Thyroid gland (tissue), 4 donors: ENCODE measurements at regions not wholly inside any gene's neighbourhood (a gene's known extent, or its start where the extent isn't known, plus 50 kb on each side); places are given as distances from the start of the nearest gene placed in this dataset.

ENCODE experiments used
- DNase-seq, 2 donors: peaks; one replicate each; pipeline ENCODE4 v3.0.0-alpha.2; 2019
- H3K27ac ChIP-seq, 3 donors: fragments of 200-600 bp; sonication (generic); 1 replicate in 2 of 3; 2 replicates in 1 of 3; pipeline ENCODE4 v1.5.1; 2016 to 2019; ENCODE audit warnings: mild to moderate bottlenecking in 1 of 3, moderate library complexity in 1 of 3
- H3K27me3 ChIP-seq: fragments of 200-600 bp; sonication (generic); one replicate; pipeline ENCODE4 v1.5.1; 2019
- H3K36me3 ChIP-seq, 2 donors: fragments of 200-600 bp; sonication (generic); one replicate each; pipeline ENCODE4 v1.5.1; 2016 to 2019
- H3K4me1 ChIP-seq, 2 donors: fragments of 200-600 bp; sonication (generic); one replicate each; pipeline ENCODE4 v1.5.1; 2017 to 2019
- H3K4me3 ChIP-seq, 3 donors: fragments of 200-600 bp; sonication (generic); replicated peaks in 1 of 3; 1 replicate in 2 of 3; 2 replicates in 1 of 3; pipeline ENCODE4 v1.5.1; 2016; ENCODE audit warnings: mild to moderate bottlenecking in 1 of 3
- H3K9me3 ChIP-seq: fragments of 200-600 bp; sonication (generic); one replicate; pipeline ENCODE4 v1.5.1; 2017
- CTCF ChIP-seq, 6 experiments: fragments of 200-600 bp in 3 of 6; fragments of 450-650 bp in 3 of 6; sonication (generic) in 3 of 6; IDR thresholded peaks; one replicate each; pipeline ENCODE4 v1.5.1; 2016 to 2019; ENCODE audit warnings: antibody characterized with exemption in 6 of 6, mild to moderate bottlenecking in 2 of 6, inconsistent platforms in 1 of 6, moderate library complexity in 1 of 6
- POLR2A ChIP-seq, 2 donors: fragments of 450-650 bp; IDR thresholded peaks; one replicate each; pipeline ENCODE4 v1.6.1; 2017; ENCODE audit warnings: antibody characterized with exemption in 2 of 2, mild to moderate bottlenecking in 2 of 2, moderate library complexity in 1 of 2
- WGBS, 2 donors: methylation state at CpG; one replicate each; pipeline ENCODE4 v1.1.5; 2017; 5-methylcytosine and 5-hydroxymethylcytosine counted together
- intact Hi-C: fragments of 100-400 bp; cut with DNase I; formaldehyde crosslinking; loops from one replicate; pipeline ENCODE4 v1.15.1; 2023

GRCh38 chr3:182399978-182400737 lies 393.1 kb upstream of the ATP11B start:
- H3K4me3 ChIP-seq: no peak overlapping the region
- no peaks in the 10 kb centered on the region for H3K27me3 ChIP-seq
- TF ChIP-seq POLR2A (IDR thresholded peaks at IDR 0.05): no peak
- no peak for TF ChIP-seq CTCF (IDR thresholded peaks at IDR 0.05)
- no peaks in the 10 kb centered on the region for H3K4me1 ChIP-seq
- no peaks in the 10 kb centered on the region for H3K36me3 ChIP-seq
- H3K9me3 ChIP-seq: no peaks in the 10 kb centered on the region
- 68 to 71% methylated on average over 11 of the region's 11 CpGs for WGBS, 2 donors
- no peak overlapping the region for H3K27ac ChIP-seq
- intact Hi-C loops: no loop called here
- DNase-seq: no peak

GRCh38 chr3:182400838-182401237 lies 392.5 kb upstream of the ATP11B start:
- Histone ChIP-seq H3K27ac (no peak overlapping the region), H3K27me3 (no peaks in the 10 kb centered on the region), H3K4me1 (no peaks in the 10 kb centered on the region), H3K4me3 (no peak overlapping the region), H3K9me3 (no peaks in the 10 kb centered on the region), H3K36me3 (no peaks in the 10 kb centered on the region)
- intact Hi-C loops: no loop called here
- TF ChIP-seq POLR2A (IDR thresholded peaks at IDR 0.05): no peak
- no peak for TF ChIP-seq CTCF (IDR thresholded peaks at IDR 0.05)
- 69 to 71% methylated on average over 2 of the region's 2 CpGs for WGBS, 2 donors
- no peak for DNase-seq

GRCh38 chr3:182404031-182404430 lies 389.3 kb upstream of the ATP11B start:
- WGBS, 2 donors: 86 to 88% methylated on average over 2 of the region's 2 CpGs
- no peak for TF ChIP-seq POLR2A (IDR thresholded peaks at IDR 0.05)
- no peak for TF ChIP-seq CTCF (IDR thresholded peaks at IDR 0.05)
- Histone ChIP-seq H3K36me3 (no peaks in the 10 kb centered on the region), H3K27ac (no peak overlapping the region), H3K4me1 (no peaks in the 10 kb centered on the region), H3K27me3 (no peaks in the 10 kb centered on the region), H3K4me3 (no peak overlapping the region), H3K9me3 (no peaks in the 10 kb centered on the region)
- intact Hi-C loops: no loop called here
- no peak for DNase-seq

GRCh38 chr3:182405759-182406158 lies 387.5 kb upstream of the ATP11B start:
- Histone ChIP-seq H3K4me1 (no peaks in the 10 kb centered on the region), H3K27ac (no peak overlapping the region), H3K9me3 (no peaks in the 10 kb centered on the region), H3K36me3 (no peaks in the 10 kb centered on the region), H3K27me3 (no peaks in the 10 kb centered on the region), H3K4me3 (no peak overlapping the region)
- no peak for DNase-seq
- TF ChIP-seq POLR2A (IDR thresholded peaks at IDR 0.05) (no peak), CTCF (IDR thresholded peaks at IDR 0.05) (no peak)
- intact Hi-C loops: no loop called here
- WGBS, 2 donors: 63 to 76% methylated on average over 2 of the region's 2 CpGs

- H3K36me3 ChIP-seq: no peaks in the 10 kb centered on the region
- H3K4me1 ChIP-seq: no peaks in the 10 kb centered on the region
- TF ChIP-seq POLR2A (IDR thresholded peaks at IDR 0.05): no peak
- no peak for TF ChIP-seq CTCF (IDR thresholded peaks at IDR 0.05)
- no peaks in the 10 kb centered on the region for H3K27me3 ChIP-seq
- no peak overlapping the region for H3K27ac ChIP-seq
- H3K4me3 ChIP-seq: no peak overlapping the region
- intact Hi-C loops: no loop called here
- H3K9me3 ChIP-seq: no peaks in the 10 kb centered on the region
- no peak for DNase-seq
- WGBS, 2 donors: 88 to 89% methylated on average over 4 of the region's 4 CpGs
Observed at GRCh38 chr3:182406786-182407185, 386.5 kb upstream of the ATP11B start.
